Breast epithelium (tissue), 3 donors: ENCODE measurements at regions not wholly inside any gene's neighbourhood (a gene's known extent, or its start where the extent isn't known, plus 50 kb on each side); places are given as distances from the start of the nearest gene placed in this dataset.

ENCODE experiments used
- POLR2A ChIP-seq: fragments of 450-650 bp; IDR thresholded peaks from one replicate; pipeline ENCODE4 v1.6.1; 2016; ENCODE audit warnings: antibody characterized with exemption, mild to moderate bottlenecking, moderate library complexity
- TF ChIP-seq, protein P1 (sequence below), 3 donors: fragments of 450-650 bp; IDR thresholded peaks; one replicate each; pipeline ENCODE4 v1.5.1; 2016 to 2017; ENCODE audit warnings: antibody characterized with exemption in 3 of 3, mild to moderate bottlenecking in 3 of 3, moderate library complexity in 3 of 3

DNA sequence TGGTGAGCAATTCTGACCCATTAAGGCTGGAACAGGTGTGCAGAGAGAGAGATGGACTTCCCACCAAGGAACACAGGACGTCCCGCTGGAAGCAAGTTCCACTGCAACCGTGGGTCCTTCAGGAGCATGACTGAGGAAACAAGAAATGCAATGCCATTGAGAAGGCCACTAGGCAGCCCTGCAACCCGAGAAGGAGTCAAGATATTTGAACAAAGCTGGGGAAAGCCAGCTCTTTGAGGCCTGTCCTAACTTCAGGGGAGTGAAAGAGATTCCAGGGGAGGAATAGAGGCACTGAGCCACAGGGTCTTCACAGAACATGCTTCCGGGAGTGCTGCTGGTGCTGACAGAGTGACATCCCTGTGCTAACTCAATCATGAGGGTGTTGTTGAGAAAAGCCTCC lies 153.8 kb upstream of the ZNF236 start:
- TF ChIP-seq, protein P1, sequence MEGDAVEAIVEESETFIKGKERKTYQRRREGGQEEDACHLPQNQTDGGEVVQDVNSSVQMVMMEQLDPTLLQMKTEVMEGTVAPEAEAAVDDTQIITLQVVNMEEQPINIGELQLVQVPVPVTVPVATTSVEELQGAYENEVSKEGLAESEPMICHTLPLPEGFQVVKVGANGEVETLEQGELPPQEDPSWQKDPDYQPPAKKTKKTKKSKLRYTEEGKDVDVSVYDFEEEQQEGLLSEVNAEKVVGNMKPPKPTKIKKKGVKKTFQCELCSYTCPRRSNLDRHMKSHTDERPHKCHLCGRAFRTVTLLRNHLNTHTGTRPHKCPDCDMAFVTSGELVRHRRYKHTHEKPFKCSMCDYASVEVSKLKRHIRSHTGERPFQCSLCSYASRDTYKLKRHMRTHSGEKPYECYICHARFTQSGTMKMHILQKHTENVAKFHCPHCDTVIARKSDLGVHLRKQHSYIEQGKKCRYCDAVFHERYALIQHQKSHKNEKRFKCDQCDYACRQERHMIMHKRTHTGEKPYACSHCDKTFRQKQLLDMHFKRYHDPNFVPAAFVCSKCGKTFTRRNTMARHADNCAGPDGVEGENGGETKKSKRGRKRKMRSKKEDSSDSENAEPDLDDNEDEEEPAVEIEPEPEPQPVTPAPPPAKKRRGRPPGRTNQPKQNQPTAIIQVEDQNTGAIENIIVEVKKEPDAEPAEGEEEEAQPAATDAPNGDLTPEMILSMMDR (IDR thresholded peaks at IDR 0.05): no peak
- no peak for TF ChIP-seq POLR2A
